Astrocyte of the cerebellum (primary cell): ENCODE measurements at regions not wholly inside any gene's neighbourhood (a gene's known extent, or its start where the extent isn't known, plus 50 kb on each side); places are given as distances from the start of the nearest gene placed in this dataset.

Source experiments
- DNase-seq: peaks from one replicate; pipeline ENCODE4 v3.0.0-alpha.2; 2011; ENCODE audit warnings: low read depth
- H3K4me3 ChIP-seq: 2 replicates; pipeline ENCODE4 v1.5.1; 2011; ENCODE audit warnings: mild to moderate bottlenecking, low read depth, low read length, moderate library complexity
- in situ Hi-C: cut with HindIII; loops from 2 replicates; pipeline ENCODE4 v1.10.0; 2017; ENCODE audit warnings: low sequenced_read_pairs
- TF ChIP-seq, protein P1 (sequence below): IDR thresholded peaks from 2 replicates; pipeline ENCODE4 v1.5.1; 2012; ENCODE audit warnings: low read length, low read depth, moderate library complexity, mild to moderate bottlenecking; ENCODE audit errors: missing control alignments

DNA sequence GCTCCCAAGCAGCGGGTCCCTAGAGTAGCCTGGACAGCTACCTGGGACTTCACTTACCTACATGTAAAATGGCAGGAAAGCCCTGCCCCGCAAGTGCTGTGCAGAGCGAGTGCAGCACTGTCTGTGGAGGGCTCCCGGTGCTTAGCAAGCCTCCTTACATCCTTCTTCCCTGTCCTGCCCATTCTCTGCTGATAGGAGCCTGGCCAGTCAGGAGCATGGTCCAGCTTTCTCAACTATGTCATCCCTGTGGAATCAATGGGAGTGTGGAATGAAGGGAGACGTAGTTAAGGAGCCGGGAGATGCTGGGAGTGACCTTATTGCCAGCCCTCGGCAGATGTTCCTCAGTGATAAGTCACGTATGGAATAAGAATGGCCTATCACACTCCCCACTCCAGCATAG lies 661.9 kb upstream of the ID2 start:
- H3K4me3 ChIP-seq = no peak overlapping the region
- TF ChIP-seq, protein P1, sequence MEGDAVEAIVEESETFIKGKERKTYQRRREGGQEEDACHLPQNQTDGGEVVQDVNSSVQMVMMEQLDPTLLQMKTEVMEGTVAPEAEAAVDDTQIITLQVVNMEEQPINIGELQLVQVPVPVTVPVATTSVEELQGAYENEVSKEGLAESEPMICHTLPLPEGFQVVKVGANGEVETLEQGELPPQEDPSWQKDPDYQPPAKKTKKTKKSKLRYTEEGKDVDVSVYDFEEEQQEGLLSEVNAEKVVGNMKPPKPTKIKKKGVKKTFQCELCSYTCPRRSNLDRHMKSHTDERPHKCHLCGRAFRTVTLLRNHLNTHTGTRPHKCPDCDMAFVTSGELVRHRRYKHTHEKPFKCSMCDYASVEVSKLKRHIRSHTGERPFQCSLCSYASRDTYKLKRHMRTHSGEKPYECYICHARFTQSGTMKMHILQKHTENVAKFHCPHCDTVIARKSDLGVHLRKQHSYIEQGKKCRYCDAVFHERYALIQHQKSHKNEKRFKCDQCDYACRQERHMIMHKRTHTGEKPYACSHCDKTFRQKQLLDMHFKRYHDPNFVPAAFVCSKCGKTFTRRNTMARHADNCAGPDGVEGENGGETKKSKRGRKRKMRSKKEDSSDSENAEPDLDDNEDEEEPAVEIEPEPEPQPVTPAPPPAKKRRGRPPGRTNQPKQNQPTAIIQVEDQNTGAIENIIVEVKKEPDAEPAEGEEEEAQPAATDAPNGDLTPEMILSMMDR = no peak
- in situ Hi-C loops = no loop called here
- no peak for DNase-seq

DNA sequence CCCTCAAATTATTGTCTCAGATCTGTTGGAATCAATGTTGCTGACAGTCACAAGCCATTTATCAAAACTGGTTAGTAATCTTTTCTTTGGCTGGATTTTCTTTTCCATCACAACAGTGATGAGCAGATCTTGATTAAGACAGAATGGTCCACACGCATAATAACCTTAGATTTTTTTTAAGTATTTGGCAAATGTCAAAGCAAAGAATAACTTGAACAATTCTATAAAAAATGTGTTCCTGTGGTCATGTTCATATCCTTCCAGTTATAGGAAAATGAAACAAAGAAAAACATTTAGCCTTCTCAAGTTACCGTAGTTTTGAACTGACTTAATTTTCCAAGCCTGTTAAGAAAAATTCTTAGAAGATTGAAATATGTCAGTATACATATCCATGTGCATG lies 659.9 kb upstream of the ID2 start:
- TF ChIP-seq, protein P1 = no peak
- no peak overlapping the region for H3K4me3 ChIP-seq
- in situ Hi-C loops = no loop called here
- DNase-seq = no peak

- no peak for DNase-seq
- no peak overlapping the region for H3K4me3 ChIP-seq
- in situ Hi-C loops = no loop called here
- TF ChIP-seq, protein P1 = no peak
Observed at GRCh38 chr2:8022908-8023640, 658.8 kb upstream of the ID2 start.

- TF ChIP-seq, protein P1 = no peak
- in situ Hi-C loops = no loop called here
- no peak overlapping the region for H3K4me3 ChIP-seq
- DNase-seq = no peak
Observed at GRCh38 chr2:8024506-8024905, 657.4 kb upstream of the ID2 start.

DNA sequence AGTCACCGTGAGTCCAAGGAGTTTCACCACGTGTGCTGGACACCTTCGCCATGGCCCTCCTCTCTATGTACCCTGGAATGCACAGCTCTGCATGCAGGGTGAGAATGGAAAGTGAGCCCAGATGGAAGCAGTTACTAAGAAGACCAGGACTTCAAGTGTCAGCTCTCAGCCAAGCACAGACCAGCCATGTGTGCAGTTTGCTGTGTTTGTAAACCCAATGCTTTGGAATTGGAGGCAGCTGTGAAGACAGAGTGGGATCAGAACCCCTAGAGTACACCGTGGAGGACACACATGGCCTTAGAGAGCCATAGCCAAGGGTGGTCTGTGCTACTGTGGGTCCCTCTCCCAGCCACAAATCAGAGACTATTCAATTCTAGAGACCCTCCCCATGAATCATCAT lies 655.5 kb upstream of the ID2 start:
- TF ChIP-seq, protein P1 = no peak
- DNase-seq = no peak
- in situ Hi-C loops = no loop called here
- no peak overlapping the region for H3K4me3 ChIP-seq

DNA sequence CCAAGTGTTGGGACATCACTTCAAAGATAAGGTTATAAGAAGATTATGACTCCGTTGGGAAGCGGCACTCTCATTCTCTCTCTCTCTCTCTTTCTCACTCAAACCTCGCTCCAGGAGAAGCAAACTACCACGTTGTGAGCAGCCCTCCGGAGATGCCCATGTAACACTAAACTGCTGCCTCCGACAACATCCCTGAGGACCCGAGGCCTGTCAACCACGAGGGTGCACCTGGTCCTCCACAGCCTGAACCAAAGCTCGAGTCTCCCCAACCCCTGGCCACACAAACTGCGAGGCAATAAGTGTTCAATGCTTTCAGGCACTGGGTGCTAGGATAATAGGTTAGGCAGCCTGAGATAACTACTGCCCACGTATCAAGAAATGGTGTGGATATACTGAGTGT lies 654.5 kb upstream of the ID2 start:
- no peak for DNase-seq
- TF ChIP-seq, protein P1 = no peak
- in situ Hi-C loops = no loop called here
- no peak overlapping the region for H3K4me3 ChIP-seq
